Neural progenitor cell (in vitro differentiated cells): ENCODE measurements at regions not wholly inside any gene's neighbourhood (a gene's known extent, or its start where the extent isn't known, plus 50 kb on each side); places are given as distances from the start of the nearest gene placed in this dataset.

Experiments used
- EZH2 ChIP-seq: fragments of 200-600 bp; sonication (generic); IDR thresholded peaks from 2 replicates; pipeline ENCODE4 v1.6.1; 2017; ENCODE audit warnings: antibody characterized with exemption, mild to moderate bottlenecking, moderate library complexity
- TF ChIP-seq, protein P1 (sequence below): fragments of 200-600 bp; sonication (generic); IDR thresholded peaks from 2 replicates; pipeline ENCODE4 v1.5.1; 2017; ENCODE audit warnings: antibody characterized with exemption, mild to moderate bottlenecking

DNA sequence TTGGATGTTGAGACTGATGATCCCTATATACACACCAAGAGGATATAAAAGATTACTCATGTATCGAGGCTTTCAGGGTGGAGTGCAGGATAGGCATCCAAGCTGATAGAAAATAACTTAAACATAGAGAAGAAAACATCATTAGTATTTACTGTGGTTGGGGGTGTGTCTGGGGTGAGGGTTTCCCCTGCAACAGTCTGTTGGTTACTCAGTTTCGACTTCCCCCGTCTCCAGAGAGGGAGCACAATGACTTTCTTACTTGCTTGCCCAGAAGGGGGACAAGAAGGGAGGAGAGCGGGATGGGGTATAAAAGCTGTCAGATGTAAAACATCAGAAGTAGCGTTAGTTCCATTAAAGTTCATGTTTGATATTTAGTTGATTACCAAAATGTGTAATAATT is 717.4 kb upstream of the ZP4 start:
- TF ChIP-seq EZH2: no peak
- TF ChIP-seq, protein P1, sequence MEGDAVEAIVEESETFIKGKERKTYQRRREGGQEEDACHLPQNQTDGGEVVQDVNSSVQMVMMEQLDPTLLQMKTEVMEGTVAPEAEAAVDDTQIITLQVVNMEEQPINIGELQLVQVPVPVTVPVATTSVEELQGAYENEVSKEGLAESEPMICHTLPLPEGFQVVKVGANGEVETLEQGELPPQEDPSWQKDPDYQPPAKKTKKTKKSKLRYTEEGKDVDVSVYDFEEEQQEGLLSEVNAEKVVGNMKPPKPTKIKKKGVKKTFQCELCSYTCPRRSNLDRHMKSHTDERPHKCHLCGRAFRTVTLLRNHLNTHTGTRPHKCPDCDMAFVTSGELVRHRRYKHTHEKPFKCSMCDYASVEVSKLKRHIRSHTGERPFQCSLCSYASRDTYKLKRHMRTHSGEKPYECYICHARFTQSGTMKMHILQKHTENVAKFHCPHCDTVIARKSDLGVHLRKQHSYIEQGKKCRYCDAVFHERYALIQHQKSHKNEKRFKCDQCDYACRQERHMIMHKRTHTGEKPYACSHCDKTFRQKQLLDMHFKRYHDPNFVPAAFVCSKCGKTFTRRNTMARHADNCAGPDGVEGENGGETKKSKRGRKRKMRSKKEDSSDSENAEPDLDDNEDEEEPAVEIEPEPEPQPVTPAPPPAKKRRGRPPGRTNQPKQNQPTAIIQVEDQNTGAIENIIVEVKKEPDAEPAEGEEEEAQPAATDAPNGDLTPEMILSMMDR: no peak
